Adrenal gland (tissue), 9 donors: ENCODE measurements at regions not wholly inside any gene's neighbourhood (a gene's known extent, or its start where the extent isn't known, plus 50 kb on each side); places are given as distances from the start of the nearest gene placed in this dataset.
A peak's percentile ranks its signal among the peaks of the same experiment; 100 is the strongest.

Source experiments
- DNase-seq, 7 donors: peaks; one replicate each; pipeline ENCODE4 v3.0.0-alpha.2; 2019 to 2020
- H3K27ac ChIP-seq, 5 donors: fragments of 200-600 bp; sonication (generic) in 4 of 5; 1 replicate in 3 of 5; 2 replicates in 2 of 5; pipeline versions ENCODE4 v1.5.1 to v1.8.0; 2016 to 2020; ENCODE audit warnings: mild to moderate bottlenecking in 1 of 5
- H3K27me3 ChIP-seq: fragments of 200-600 bp; 2 replicates; pipeline ENCODE4 v1.8.0; 2021
- H3K36me3 ChIP-seq, 2 donors: fragments of 200-600 bp; replicated peaks in 1 of 2; 1 replicate in 1 of 2; 2 replicates in 1 of 2; pipeline versions ENCODE4 v1.5.1 to v1.8.0; 2018 to 2022
- H3K4me1 ChIP-seq, 2 donors: fragments of 200-600 bp; replicated peaks in 1 of 2; 1 replicate in 1 of 2; 2 replicates in 1 of 2; pipeline versions ENCODE4 v1.5.1 to v1.8.0; 2018 to 2021
- H3K4me3 ChIP-seq, 4 donors: fragments of 200-600 bp; sonication (generic) in 3 of 4; one replicate each; pipeline ENCODE4 v1.5.1; 2016 to 2018
- H3K9me3 ChIP-seq, 3 donors: fragments of 200-600 bp; sonication (generic) in 1 of 3; replicated peaks in 1 of 3; 1 replicate in 2 of 3; 2 replicates in 1 of 3; pipeline versions ENCODE4 v1.5.1 to v1.8.0; 2016 to 2021
- POLR2A ChIP-seq, 2 donors: fragments of 450-650 bp; IDR thresholded peaks; one replicate each; pipeline ENCODE4 v1.6.1; 2017; ENCODE audit warnings: antibody characterized with exemption in 2 of 2, mild to moderate bottlenecking in 2 of 2, moderate library complexity in 1 of 2
- WGBS, 4 donors: extraction: QIAGEN DNeasy Blood & Tissue Kit in 2 of 4; methylation state at CpG; one replicate each; pipeline versions ENCODE4 v1.1.5 to v1.1.7; 2013 to 2017; 5-methylcytosine and 5-hydroxymethylcytosine counted together
- intact Hi-C, 2 donors: fragments of 100-400 bp; cut with DNase I; formaldehyde crosslinking; loops; one replicate each; pipeline versions ENCODE4 v1.14.1 to v1.15.0; 2022 to 2023
- TF ChIP-seq, protein P1 (sequence below), 6 experiments: fragments of 450-650 bp in 4 of 6; fragments of 200-600 bp in 2 of 6; sonication (generic) in 1 of 6; IDR thresholded peaks; 1 replicate in 5 of 6; 2 replicates in 1 of 6; pipeline versions ENCODE4 v1.5.1 to v1.8.0; 2016 to 2021; ENCODE audit warnings: antibody characterized with exemption in 6 of 6, mild to moderate bottlenecking in 2 of 6, moderate library complexity in 1 of 6
- donor health status: healthy with polysubstance abuse.
- donor health status: Bipolar disorder and iron deficiency.
- donor health status: DM: yes; HTN: yes; CAD: no.
- donor health status: DM: no; HTN: no; CAD: no.
- donor health status: DM: no; HTN: no; CAD: no.

DNA sequence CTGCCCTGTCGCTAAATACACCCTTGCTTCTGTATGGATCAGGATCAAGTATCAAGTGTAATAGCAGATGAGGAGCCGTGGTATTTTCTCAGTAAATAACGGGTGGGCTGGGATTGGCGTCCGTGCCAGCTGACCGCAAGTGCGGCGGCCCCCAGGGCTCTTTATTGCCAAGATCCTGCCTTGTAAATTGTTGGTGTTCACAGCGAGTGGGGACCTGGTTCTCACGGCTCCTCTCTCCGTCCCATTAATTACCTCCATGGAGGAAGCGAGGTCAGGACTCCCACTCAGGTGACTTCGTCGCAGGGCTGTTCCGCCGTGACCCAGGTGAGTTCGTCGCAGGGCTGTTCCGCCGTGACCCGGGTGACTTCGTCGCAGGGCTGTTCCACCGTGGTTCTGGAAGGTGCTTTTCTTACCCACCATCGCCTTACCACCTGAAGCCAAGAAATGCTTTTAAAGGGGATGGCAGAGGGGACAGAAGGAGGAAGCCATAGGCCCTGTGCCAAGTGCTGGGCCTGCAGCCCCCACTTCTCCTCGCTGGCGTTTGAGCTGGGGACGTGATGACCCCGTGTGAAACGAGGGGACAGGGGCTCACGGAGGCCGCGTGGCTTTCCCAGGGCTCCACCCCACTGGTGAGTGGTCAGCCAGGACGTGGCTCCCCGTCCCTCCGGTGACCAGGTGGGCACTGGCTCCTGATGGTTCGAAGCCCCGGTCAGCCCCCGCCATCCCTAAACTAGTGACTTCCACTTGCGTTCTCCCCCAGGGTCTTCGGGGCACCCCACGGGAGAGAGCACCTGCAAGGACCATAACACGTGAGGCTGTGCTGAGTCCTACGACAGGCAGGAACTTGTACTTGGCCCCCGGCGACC, 118.4 kb downstream of the TWIST2 start:
- WGBS, 4 donors = 90 to 94% (median 92%) methylated on average over 35 to 46 of the region's 46 CpGs
- no peak for TF ChIP-seq POLR2A (IDR thresholded peaks at IDR 0.05)
- TF ChIP-seq, protein P1, sequence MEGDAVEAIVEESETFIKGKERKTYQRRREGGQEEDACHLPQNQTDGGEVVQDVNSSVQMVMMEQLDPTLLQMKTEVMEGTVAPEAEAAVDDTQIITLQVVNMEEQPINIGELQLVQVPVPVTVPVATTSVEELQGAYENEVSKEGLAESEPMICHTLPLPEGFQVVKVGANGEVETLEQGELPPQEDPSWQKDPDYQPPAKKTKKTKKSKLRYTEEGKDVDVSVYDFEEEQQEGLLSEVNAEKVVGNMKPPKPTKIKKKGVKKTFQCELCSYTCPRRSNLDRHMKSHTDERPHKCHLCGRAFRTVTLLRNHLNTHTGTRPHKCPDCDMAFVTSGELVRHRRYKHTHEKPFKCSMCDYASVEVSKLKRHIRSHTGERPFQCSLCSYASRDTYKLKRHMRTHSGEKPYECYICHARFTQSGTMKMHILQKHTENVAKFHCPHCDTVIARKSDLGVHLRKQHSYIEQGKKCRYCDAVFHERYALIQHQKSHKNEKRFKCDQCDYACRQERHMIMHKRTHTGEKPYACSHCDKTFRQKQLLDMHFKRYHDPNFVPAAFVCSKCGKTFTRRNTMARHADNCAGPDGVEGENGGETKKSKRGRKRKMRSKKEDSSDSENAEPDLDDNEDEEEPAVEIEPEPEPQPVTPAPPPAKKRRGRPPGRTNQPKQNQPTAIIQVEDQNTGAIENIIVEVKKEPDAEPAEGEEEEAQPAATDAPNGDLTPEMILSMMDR (IDR thresholded peaks at IDR 0.05) = no peak
- H3K9me3 ChIP-seq = no peaks in the 10 kb centered on the region
- H3K4me3 ChIP-seq = no peak overlapping the region
- no peak for DNase-seq
- no peaks in the 10 kb centered on the region for H3K4me1 ChIP-seq
- intact Hi-C loops = loop anchor here in 1 of 2 donors (10.0 kb wide), 1 partner anchor 122 kb away; the partner anchor contains the start of gene TWIST2
- no peaks in the 10 kb centered on the region for H3K27me3 ChIP-seq
- no peaks in the 10 kb centered on the region for H3K36me3 ChIP-seq
- no peak overlapping the region for H3K27ac ChIP-seq

DNA sequence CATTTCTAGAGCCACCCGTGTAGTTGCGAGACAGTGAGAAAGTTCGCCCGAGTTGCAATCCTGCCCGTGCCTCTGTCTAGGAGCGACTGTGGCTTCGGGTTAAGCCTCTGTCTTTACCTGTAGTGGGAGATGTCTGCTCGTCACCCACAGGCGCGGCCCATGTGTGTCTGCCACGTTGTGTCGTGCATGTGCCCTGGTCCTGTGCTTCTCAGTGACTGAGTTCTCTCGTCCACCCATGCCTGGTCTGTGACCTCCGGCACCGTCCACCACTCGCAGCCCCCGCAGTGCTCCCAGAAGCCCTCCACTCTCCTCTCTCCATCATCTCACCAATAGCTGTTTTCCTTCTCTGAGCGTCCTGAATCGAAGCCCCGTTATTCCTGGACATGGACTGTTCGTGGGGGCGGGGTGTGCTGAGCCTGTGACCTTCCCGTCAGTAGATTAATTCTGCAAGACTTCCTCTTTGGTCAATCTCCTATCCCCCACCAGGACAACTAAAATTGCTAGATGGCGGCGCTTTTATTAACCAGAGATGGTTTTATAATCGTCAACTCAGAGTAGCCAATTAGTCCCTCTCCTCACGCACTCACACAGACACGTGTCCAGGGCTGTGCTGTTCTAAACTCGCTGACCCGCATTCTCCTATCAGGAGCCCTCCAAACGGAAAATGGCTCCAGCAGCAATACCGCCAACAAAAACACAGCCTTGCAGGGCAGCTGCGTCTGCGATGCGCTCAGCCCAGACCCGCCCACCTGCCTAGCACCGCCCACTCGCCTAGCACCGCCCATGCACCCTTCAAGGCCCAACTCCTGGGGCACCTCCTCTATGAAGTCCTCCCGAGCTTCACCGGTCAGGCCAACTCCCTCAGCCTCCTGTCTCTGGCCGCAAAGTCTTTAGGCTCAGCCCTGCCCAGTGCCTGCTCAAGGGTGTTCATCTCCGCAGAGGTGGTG, 119.4 kb downstream of the TWIST2 start:
- TF ChIP-seq POLR2A (IDR thresholded peaks at IDR 0.05) = no peak
- TF ChIP-seq, protein P1 (IDR thresholded peaks at IDR 0.05) = no peak
- DNase-seq = peak in 1 of 7 donors; percentile 40
- no peaks in the 10 kb centered on the region for H3K9me3 ChIP-seq
- no peak overlapping the region for H3K4me3 ChIP-seq
- intact Hi-C loops = loop anchor here in 1 of 2 donors (10.0 kb wide), 1 partner anchor 123 kb away; the partner anchor contains the start of gene TWIST2
- H3K4me1 ChIP-seq = no peaks in the 10 kb centered on the region
- no peaks in the 10 kb centered on the region for H3K27me3 ChIP-seq
- H3K27ac ChIP-seq = peak overlapping the region in 1 of 5 donors; percentile 22
- 83 to 86% (median 85%) methylated on average over 31 to 43 of the region's 43 CpGs for WGBS, 4 donors
- no peaks in the 10 kb centered on the region for H3K36me3 ChIP-seq

DNA sequence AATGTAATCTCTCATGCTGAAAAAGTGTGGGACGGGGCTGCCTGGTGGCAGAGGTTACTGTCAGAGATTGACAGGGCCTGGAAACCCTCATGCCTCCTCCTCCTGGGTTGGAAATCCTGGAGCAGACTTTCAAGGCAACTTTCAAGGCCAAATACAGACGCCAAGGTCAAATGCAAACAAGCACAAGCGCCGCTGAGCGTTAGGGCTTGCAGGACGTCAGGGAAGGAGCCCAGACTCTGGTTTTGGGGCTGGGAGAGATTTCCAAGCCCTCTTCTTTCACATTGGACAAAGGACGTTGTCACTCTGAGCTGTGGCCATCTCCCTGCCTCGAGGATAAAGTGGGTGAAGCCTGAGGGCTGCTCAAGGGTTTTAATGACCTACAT, 120.1 kb downstream of the TWIST2 start:
- H3K27ac ChIP-seq = peak overlapping the region in 1 of 5 donors; percentile 22
- no peaks in the 10 kb centered on the region for H3K9me3 ChIP-seq
- 39 to 57% (median 51%) methylated on average over 7 to 8 of the region's 8 CpGs for WGBS, 4 donors
- H3K4me3 ChIP-seq = no peak overlapping the region
- no peaks in the 10 kb centered on the region for H3K4me1 ChIP-seq
- no peaks in the 10 kb centered on the region for H3K27me3 ChIP-seq
- TF ChIP-seq POLR2A (IDR thresholded peaks at IDR 0.05) = no peak
- TF ChIP-seq, protein P1 (IDR thresholded peaks at IDR 0.05) = no peak
- intact Hi-C loops = loop anchor here in 1 of 2 donors (10.0 kb wide), 1 partner anchor 123 kb away; the partner anchor contains the start of gene TWIST2
- no peaks in the 10 kb centered on the region for H3K36me3 ChIP-seq
- no peak for DNase-seq
